ENCODE measurements at regions not wholly inside any gene's neighbourhood (a gene's known extent, or its start where the extent isn't known, plus 50 kb on each side); places are given as distances from the start of the nearest gene placed in this dataset.

- TF ChIP-seq EZH2 (IDR thresholded peaks at IDR 0.05; ENCODE audit: low read depth, unreplicated experiment) (no peak), CTCF (conservative IDR thresholded peaks at IDR 0.05; ENCODE audit: low read depth in 2 of 2) (no peak), REST (IDR thresholded peaks at IDR 0.05; ENCODE audit: unreplicated experiment) (no peak), POLR2AphosphoS5 (IDR thresholded peaks at IDR 0.05; ENCODE audit: low read depth) (no peak), NANOG (IDR thresholded peaks at IDR 0.05; ENCODE audit: borderline replicate concordance) (no peak), EZH2phosphoT487 (IDR thresholded peaks at IDR 0.05; ENCODE audit: unreplicated experiment) (no peak), ZNF331 (CRISPR knock-in tag; IDR thresholded peaks at IDR 0.05; ENCODE audit: low read depth) (no peak)
These were observed 188.5 kb upstream of the KRR1 start for GRCh38 chr12:75699728-75700496.

Measured in GM23338 (cell line).